Endothelial cell of umbilical vein (primary cell): ENCODE measurements at regions not wholly inside any gene's neighbourhood (a gene's known extent, or its start where the extent isn't known, plus 50 kb on each side); places are given as distances from the start of the nearest gene placed in this dataset.

Experiments
- BruUV-seq: library from RNA; stranded (reverse); fragments of 400-500 nt; replicated peaks from 2 replicates; lab custom pipeline; 2021; lab: Mats Ljungman, UMichigan
- CTCF ChIA-PET: fragments of 300-600, 350-600 bp; sonication (Branson Sonifier 250); formaldehyde crosslinking; loops from one replicate; lab custom pipeline; 2021; ENCODE audit warnings: antibody characterized with exemption, inconsistent platforms; lab: Charles Lee
- POLR2A ChIA-PET: fragments of 300-600, 350-600 bp; sonication (Branson Sonifier 250); formaldehyde crosslinking; loops from one replicate; lab custom pipeline; 2021; ENCODE audit warnings: antibody characterized with exemption, inconsistent platforms; lab: Charles Lee
- DNase-seq: peaks from one replicate; pipeline ENCODE4 v3.0.0-alpha.2; 2011; ENCODE audit warnings: low read depth, low spot score
- FAIRE-seq: peaks from 2 replicates; lab custom pipeline; 2011; peaks lifted over from hg19 to GRCh38; lab: Jason Lieb, UNC
- H2AFZ ChIP-seq: 2 replicates; pipeline ENCODE4 v1.6.0; 2012; ENCODE audit warnings: low read depth, low read length, control low read depth, inconsistent platforms
- H3K27ac ChIP-seq: 2 replicates; pipeline ENCODE4 v1.5.1; 2011; ENCODE audit warnings: low read depth, mild to moderate bottlenecking, control low read depth, low read length, moderate library complexity; ENCODE audit not compliant: insufficient read depth
- H3K27me3 ChIP-seq, 2 experiments: 2 replicates each; pipeline versions ENCODE4 v1.6.0 to v1.6.1; 2011; ENCODE audit warnings: low read length in 2 of 2, mixed read lengths in 1 of 2; ENCODE audit not compliant: control insufficient read depth in 2 of 2, insufficient read depth in 2 of 2
- H3K36me3 ChIP-seq, 2 experiments: 2 replicates in 1 of 2; 3 replicates in 1 of 2; pipeline ENCODE4 v1.5.1; 2011; ENCODE audit warnings: low read length in 2 of 2, mild to moderate bottlenecking in 1 of 2, moderate library complexity in 1 of 2; ENCODE audit not compliant: control insufficient read depth in 2 of 2, insufficient read depth in 2 of 2; ENCODE audit errors: extremely low read depth in 1 of 2
- H3K4me1 ChIP-seq: 3 replicates; pipeline ENCODE4 v1.5.1; 2011; ENCODE audit warnings: mild to moderate bottlenecking, low read length; ENCODE audit not compliant: control insufficient read depth, insufficient read depth; ENCODE audit errors: extremely low read depth
- H3K4me2 ChIP-seq: 2 replicates; pipeline ENCODE4 v1.6.1; 2011; ENCODE audit warnings: low read length, control low read depth, mixed read lengths; ENCODE audit not compliant: insufficient read depth
- H3K4me3 ChIP-seq, 3 experiments: fragments of 200-600 bp in 1 of 3; sonication (generic), shearing (Covaris generic) in 1 of 3; replicated peaks in 1 of 3; 2 replicates each; pipeline ENCODE4 v1.5.1; 2011 to 2016; ENCODE audit warnings: control low read depth in 3 of 3, low read length in 3 of 3, mild to moderate bottlenecking in 2 of 3, inconsistent platforms in 1 of 3, low read depth in 1 of 3, moderate library complexity in 1 of 3; ENCODE audit not compliant: insufficient read depth in 1 of 3
- H3K79me2 ChIP-seq: 2 replicates; pipeline ENCODE4 v1.6.0; 2012; ENCODE audit warnings: low read length, inconsistent platforms; ENCODE audit not compliant: control insufficient read depth, insufficient read depth
- H3K9ac ChIP-seq: replicated peaks from 2 replicates; pipeline ENCODE3; 2011; ENCODE audit warnings: low read length, control low read depth; ENCODE audit not compliant: insufficient read depth; ENCODE audit errors: extremely low read depth
- H3K9me1 ChIP-seq: replicated peaks from 3 replicates; pipeline ENCODE4 v1.6.0; 2011; ENCODE audit warnings: mild to moderate bottlenecking, low read length; ENCODE audit not compliant: control insufficient read depth, insufficient read depth; ENCODE audit errors: extremely low read depth
- H3K9me3 ChIP-seq: replicated peaks from 2 replicates; pipeline ENCODE4 v1.5.1; 2012; ENCODE audit warnings: low read length, inconsistent platforms; ENCODE audit not compliant: control insufficient read depth, insufficient read depth
- H4K20me1 ChIP-seq: replicated peaks from 2 replicates; pipeline ENCODE3; 2011; ENCODE audit warnings: mild to moderate bottlenecking, low read length; ENCODE audit not compliant: control insufficient read depth, insufficient read depth; ENCODE audit errors: extremely low read depth
- EZH2 ChIP-seq: IDR thresholded peaks from 2 replicates; pipeline ENCODE4 v1.6.1; 2012; ENCODE audit warnings: borderline replicate concordance, low read depth, mild to moderate bottlenecking, moderate library complexity, low read length, inconsistent platforms; ENCODE audit not compliant: severe bottlenecking
- FOS ChIP-seq: IDR thresholded peaks from 2 replicates; pipeline ENCODE4 v1.6.1; 2011; ENCODE audit warnings: mild to moderate bottlenecking, low read length, moderate library complexity, borderline replicate concordance; ENCODE audit not compliant: insufficient read depth
- GATA2 ChIP-seq: IDR thresholded peaks from 2 replicates; pipeline ENCODE4 v1.7.0; 2011; ENCODE audit warnings: low read depth, mild to moderate bottlenecking, moderate library complexity, mixed read lengths, low read length; ENCODE audit not compliant: insufficient read length, insufficient read depth
- JUN ChIP-seq: IDR thresholded peaks from 2 replicates; pipeline ENCODE4 v1.6.1; 2011; ENCODE audit warnings: borderline replicate concordance, low read depth; ENCODE audit not compliant: insufficient read length, insufficient read depth
- MYC ChIP-seq: IDR thresholded peaks from one replicate; pipeline ENCODE4 v1.6.1; 2011; ENCODE audit warnings: mild to moderate bottlenecking, low read depth, low read length
- POLR2A ChIP-seq: IDR thresholded peaks from 2 replicates; pipeline ENCODE4 v1.6.1; 2012; ENCODE audit warnings: low read depth, mild to moderate bottlenecking, control low read depth, low read length
- POLR2AphosphoS5 ChIP-seq: IDR thresholded peaks from 2 replicates; pipeline ENCODE4 v1.6.1; 2012; ENCODE audit warnings: low read depth, mild to moderate bottlenecking, control low read depth, low read length, moderate library complexity; ENCODE audit not compliant: insufficient read depth
- dilution Hi-C: fragments of 300-500 bp; cut with MboI; formaldehyde crosslinking; loops from one replicate; pipeline ENCODE4 v1.15.0; 2019; ENCODE audit warnings: low sequenced_read_pairs; ENCODE audit not compliant: extremely low pct_ligation_motif_present
- intact Hi-C: fragments of 100-400 bp; cut with micrococcal nuclease; formaldehyde crosslinking; loops from one replicate; pipeline ENCODE4 v1.10.0; 2022

DNA sequence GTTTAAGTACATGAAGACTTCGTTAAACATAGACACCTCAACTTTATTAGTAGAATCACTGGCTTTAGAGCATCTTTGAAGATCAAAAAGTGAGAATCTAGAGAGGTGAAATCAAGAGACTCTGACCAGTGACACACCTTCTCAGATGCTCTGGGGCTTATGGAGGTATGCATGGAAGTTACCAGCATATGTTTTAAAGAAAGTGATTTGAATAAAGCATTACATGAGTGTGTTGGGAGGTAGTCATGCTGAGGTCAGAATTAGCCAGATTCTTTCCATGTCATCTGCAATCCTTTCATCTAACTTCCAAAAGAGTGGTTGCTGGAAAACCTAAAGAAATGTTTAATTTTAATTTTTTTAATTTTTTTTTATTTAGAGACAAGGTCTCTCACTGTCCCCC lies 658.0 kb upstream of the GOLIM4 start:
- dilution Hi-C loops = no loop called here
- CTCF ChIA-PET = interaction anchor here (0.7 kb wide), 1 partner anchor 133 kb away, joined by 3 read pairs; no protein-coding TSS in a partner anchor

DNA sequence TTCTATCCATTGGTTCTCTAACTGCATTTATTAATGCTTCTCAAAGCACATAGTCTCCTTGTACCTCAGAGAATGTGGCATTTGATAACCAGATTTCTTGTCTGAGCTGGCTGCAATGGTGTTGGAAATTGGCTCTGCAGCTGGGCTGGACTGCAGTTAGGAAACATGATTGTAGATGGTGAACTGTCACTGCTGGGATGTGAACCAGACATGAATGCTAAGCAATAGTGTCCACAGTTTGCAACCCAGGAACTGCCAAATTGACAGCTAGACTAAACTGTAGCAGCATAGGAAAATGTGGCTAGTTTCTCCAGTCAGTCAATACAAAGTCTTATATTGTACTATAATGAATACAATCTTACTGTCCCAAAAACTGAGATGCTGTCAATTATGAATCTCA lies 656.6 kb upstream of the GOLIM4 start:
- H3K9me1 ChIP-seq = no peaks in the 10 kb centered on the region
- no peak overlapping the region for H3K4me2 ChIP-seq
- H3K9ac ChIP-seq = no peak overlapping the region
- no peak for TF ChIP-seq EZH2
- TF ChIP-seq POLR2A = no peak
- TF ChIP-seq POLR2AphosphoS5 = no peak
- no peak for TF ChIP-seq JUN
- TF ChIP-seq GATA2 = no peak
- TF ChIP-seq MYC = no peak
- no peak for TF ChIP-seq FOS
- H3K27me3 ChIP-seq = peaks cover 5 to 7% of the 10 kb centered on the region in 2 experiments
- no peaks in the 10 kb centered on the region for H4K20me1 ChIP-seq
- intact Hi-C loops (no loop called here), dilution Hi-C loops (no loop called here)
- CTCF ChIA-PET = interaction anchor here (2.3 kb wide), 1 partner anchor 95 kb away, joined by 5 read pairs; no protein-coding TSS in a partner anchor
- FAIRE-seq (no peak), DNase-seq (no peak)
- POLR2A ChIA-PET = no interaction called here
- H3K36me3 ChIP-seq = no peaks in the 10 kb centered on the region
- H3K9me3 ChIP-seq = no peaks in the 10 kb centered on the region
- H3K4me3 ChIP-seq = no peak overlapping the region
- H2AFZ ChIP-seq = no peak overlapping the region
- H3K4me1 ChIP-seq = no peaks in the 10 kb centered on the region
- BruUV-seq = no TSS peak
- no peak overlapping the region for H3K27ac ChIP-seq
- H3K79me2 ChIP-seq = no peaks in the 10 kb centered on the region

More for the DNA sequence above, 658.0 kb upstream of the GOLIM4 start:
- no peaks in the 10 kb centered on the region for H3K9me3 ChIP-seq
- no peak overlapping the region for H3K9ac ChIP-seq
- no peak overlapping the region for H3K4me2 ChIP-seq
- H3K79me2 ChIP-seq = no peaks in the 10 kb centered on the region
- no peaks in the 10 kb centered on the region for H3K36me3 ChIP-seq
- no peak overlapping the region for H3K27ac ChIP-seq
- intact Hi-C loops = no loop called here
- DNase-seq (no peak), FAIRE-seq (no peak)
- H3K4me3 ChIP-seq = no peak overlapping the region
- no TSS peak for BruUV-seq
- no peaks in the 10 kb centered on the region for H3K9me1 ChIP-seq
- no peaks in the 10 kb centered on the region for H4K20me1 ChIP-seq
- POLR2A ChIA-PET = no interaction called here
- H3K4me1 ChIP-seq = no peaks in the 10 kb centered on the region
- no peak for TF ChIP-seq GATA2
- H2AFZ ChIP-seq = no peak overlapping the region
- H3K27me3 ChIP-seq = peaks cover 5 to 7% of the 10 kb centered on the region in 2 experiments
